PC-9 (cell line): ENCODE measurements at regions not wholly inside any gene's neighbourhood (a gene's known extent, or its start where the extent isn't known, plus 50 kb on each side); places are given as distances from the start of the nearest gene placed in this dataset.

ENCODE experiments used
- BruUV-seq: library from RNA; stranded (reverse); fragments of 400-500 nt; replicated peaks from 2 replicates; lab custom pipeline; 2021; lab: Mats Ljungman, UMichigan
- CTCF ChIA-PET: fragments of 300-600 bp; sonication (Branson Sonifier 250); formaldehyde crosslinking; loops from one replicate; lab custom pipeline; 2022; ENCODE audit warnings: antibody characterized with exemption; lab: Charles Lee
- POLR2A ChIA-PET: fragments of 300-600 bp; sonication (Branson Sonifier 250); formaldehyde crosslinking; loops from one replicate; lab custom pipeline; 2022; ENCODE audit warnings: antibody characterized with exemption; ENCODE audit not compliant: unreplicated experiment; lab: Charles Lee
- DNase-seq, 2 experiments: peaks; one replicate each; pipeline versions ENCODE4 v3.0.0 to v3.0.0-alpha.2; 2015 to 2022; ENCODE audit warnings: mixed read lengths in 1 of 2
- H2AFZ ChIP-seq: fragments of 200-600 bp; sonication (generic); 2 replicates; pipeline ENCODE4 v1.8.1; 2017; ENCODE audit warnings: antibody characterized with exemption
- H3F3A ChIP-seq: fragments of 200-600 bp; sonication (generic); 2 replicates; pipeline ENCODE4 v1.8.1; 2017; ENCODE audit warnings: antibody characterized with exemption, mild to moderate bottlenecking, low read depth; ENCODE audit not compliant: insufficient read depth
- H3K27ac ChIP-seq: fragments of 200-600 bp; sonication (generic); 2 replicates; pipeline ENCODE4 v1.6.1; 2016; ENCODE audit warnings: mixed run types
- H3K27me3 ChIP-seq: fragments of 200-600 bp; sonication (generic); 2 replicates; pipeline ENCODE4 v1.6.1; 2016; ENCODE audit warnings: low read depth, mixed run types; ENCODE audit not compliant: insufficient read depth
- H3K36me3 ChIP-seq: fragments of 200-600 bp; sonication (generic); 2 replicates; pipeline ENCODE4 v1.6.1; 2016; ENCODE audit warnings: low read depth, mixed run types
- H3K4me1 ChIP-seq: fragments of 200-600 bp; sonication (generic); replicated peaks from 2 replicates; pipeline ENCODE4 v1.6.1; 2016; ENCODE audit warnings: mixed run types; ENCODE audit not compliant: insufficient read depth
- H3K4me2 ChIP-seq: fragments of 200-600 bp; sonication (generic); 2 replicates; pipeline ENCODE4 v1.6.1; 2017; ENCODE audit warnings: mixed run types
- H3K4me3 ChIP-seq: fragments of 200-600 bp; sonication (generic); 2 replicates; pipeline ENCODE4 v1.6.1; 2016; ENCODE audit warnings: mixed run types
- H3K79me2 ChIP-seq: fragments of 200-600 bp; sonication (generic); 2 replicates; pipeline ENCODE4 v1.6.1; 2017; ENCODE audit warnings: low read depth, mixed run types
- H3K9me2 ChIP-seq: fragments of 200-600 bp; sonication (generic); 2 replicates; pipeline ENCODE4 v1.8.1; 2017; ENCODE audit warnings: mild to moderate bottlenecking; ENCODE audit not compliant: insufficient read depth
- H3K9me3 ChIP-seq: fragments of 200-600 bp; sonication (generic); 2 replicates; pipeline ENCODE4 v1.8.1; 2016; ENCODE audit warnings: low read depth; ENCODE audit not compliant: insufficient read depth
- H4K20me1 ChIP-seq: fragments of 200-600 bp; sonication (generic); 2 replicates; pipeline ENCODE4 v1.8.1; 2017; ENCODE audit not compliant: insufficient read depth
- EZH2 ChIP-seq: fragments of 200-600 bp; sonication (generic); IDR thresholded peaks from 2 replicates; pipeline ENCODE4 v1.8.0; 2017; ENCODE audit warnings: antibody characterized with exemption, low read depth
- intact Hi-C: fragments of 100-400 bp; cut with micrococcal nuclease; formaldehyde crosslinking; loops from one replicate; pipeline ENCODE4 v1.10.0; 2022; ENCODE audit not compliant: unreplicated experiment
- TF ChIP-seq, protein P1 (sequence below): fragments of 200-600 bp; sonication (generic); conservative IDR thresholded peaks from 2 replicates; pipeline ENCODE4 v1.6.1; 2017; ENCODE audit warnings: mixed run types, antibody characterized with exemption, mild to moderate bottlenecking, moderate library complexity

GRCh38 chrX:110568441-110568840, 209.8 kb downstream of the RTL9 start:
- Histone ChIP-seq H3K79me2 (no peaks in the 10 kb centered on the region), H3K27me3 (no peaks in the 10 kb centered on the region), H3K4me1 (peaks cover 11% of the 10 kb centered on the region; the same call in 1 of the 2 replicates), H3K9me3 (no peaks in the 10 kb centered on the region), H3K36me3 (no peaks in the 10 kb centered on the region), H3K9me2 (no peaks in the 10 kb centered on the region), H3F3A (no peaks in the 10 kb centered on the region; the same call in 1 of the 2 replicates), H3K4me2 (no peak overlapping the region), H4K20me1 (no peaks in the 10 kb centered on the region), H3K4me3 (no peak overlapping the region), H3K27ac (no peak overlapping the region), H2AFZ (no peak overlapping the region)
- no TSS peak for BruUV-seq
- TF ChIP-seq, protein P1, sequence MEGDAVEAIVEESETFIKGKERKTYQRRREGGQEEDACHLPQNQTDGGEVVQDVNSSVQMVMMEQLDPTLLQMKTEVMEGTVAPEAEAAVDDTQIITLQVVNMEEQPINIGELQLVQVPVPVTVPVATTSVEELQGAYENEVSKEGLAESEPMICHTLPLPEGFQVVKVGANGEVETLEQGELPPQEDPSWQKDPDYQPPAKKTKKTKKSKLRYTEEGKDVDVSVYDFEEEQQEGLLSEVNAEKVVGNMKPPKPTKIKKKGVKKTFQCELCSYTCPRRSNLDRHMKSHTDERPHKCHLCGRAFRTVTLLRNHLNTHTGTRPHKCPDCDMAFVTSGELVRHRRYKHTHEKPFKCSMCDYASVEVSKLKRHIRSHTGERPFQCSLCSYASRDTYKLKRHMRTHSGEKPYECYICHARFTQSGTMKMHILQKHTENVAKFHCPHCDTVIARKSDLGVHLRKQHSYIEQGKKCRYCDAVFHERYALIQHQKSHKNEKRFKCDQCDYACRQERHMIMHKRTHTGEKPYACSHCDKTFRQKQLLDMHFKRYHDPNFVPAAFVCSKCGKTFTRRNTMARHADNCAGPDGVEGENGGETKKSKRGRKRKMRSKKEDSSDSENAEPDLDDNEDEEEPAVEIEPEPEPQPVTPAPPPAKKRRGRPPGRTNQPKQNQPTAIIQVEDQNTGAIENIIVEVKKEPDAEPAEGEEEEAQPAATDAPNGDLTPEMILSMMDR: no peak
- TF ChIP-seq EZH2: no peak
- ChIA-PET POLR2A (no interaction called here), CTCF (no interaction called here)
- intact Hi-C loops: no loop called here
- DNase-seq: no peak

- H3K79me2 ChIP-seq: no peaks in the 10 kb centered on the region
- H3F3A ChIP-seq: no peaks in the 10 kb centered on the region; the same call in 1 of the 2 replicates
- H3K4me3 ChIP-seq: no peak overlapping the region
- ChIA-PET POLR2A (interaction anchor here (0.6 kb wide), 1 partner anchor 10 kb away, joined by 5 read pairs; no protein-coding TSS in a partner anchor), CTCF (no interaction called here)
- H2AFZ ChIP-seq: no peak overlapping the region
- DNase-seq: peak in 1 of 2 experiments; percentile 64
- no peak overlapping the region; the same call in 1 of the 2 replicates for H3K4me2 ChIP-seq
- no peaks in the 10 kb centered on the region for H4K20me1 ChIP-seq
- BruUV-seq: no TSS peak
- H3K27me3 ChIP-seq: no peaks in the 10 kb centered on the region
- no peaks in the 10 kb centered on the region for H3K36me3 ChIP-seq
- intact Hi-C loops: no loop called here
- H3K27ac ChIP-seq: no peak overlapping the region
- H3K9me2 ChIP-seq: no peaks in the 10 kb centered on the region
- TF ChIP-seq, protein P1: no peak
- no peak for TF ChIP-seq EZH2
- H3K4me1 ChIP-seq: peaks cover 11% of the 10 kb centered on the region; the same call in 1 of the 2 replicates
- no peaks in the 10 kb centered on the region for H3K9me3 ChIP-seq
Observed at GRCh38 chrX:110569506-110569905, 210.9 kb downstream of the RTL9 start.

DNA sequence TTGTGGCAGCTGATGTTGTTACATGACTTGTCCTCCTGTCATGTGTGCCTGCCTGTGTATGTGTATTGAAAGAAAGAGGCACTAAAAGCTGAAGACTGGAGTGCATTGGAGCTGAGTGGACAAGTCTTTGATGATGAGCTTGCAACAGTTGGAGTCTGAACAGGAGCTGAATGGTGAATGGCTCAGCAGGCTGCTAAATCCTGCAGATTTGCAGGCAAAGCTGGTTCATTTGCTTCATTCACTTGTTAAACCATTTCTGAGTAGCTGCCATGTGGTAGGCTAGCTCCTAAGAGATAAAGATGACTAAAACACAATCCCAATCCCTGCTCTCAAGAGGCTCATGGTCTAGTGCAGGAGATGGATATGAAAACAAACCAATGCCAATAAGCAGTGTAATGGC, 217.3 kb downstream of the CHRDL1 start:
- H3K27ac ChIP-seq: no peak overlapping the region
- POLR2A ChIA-PET: no interaction called here
- H3K27me3 ChIP-seq: no peaks in the 10 kb centered on the region
- no peaks in the 10 kb centered on the region for H3K9me3 ChIP-seq
- intact Hi-C loops: no loop called here
- H4K20me1 ChIP-seq: no peaks in the 10 kb centered on the region
- H3K36me3 ChIP-seq: no peaks in the 10 kb centered on the region
- CTCF ChIA-PET: no interaction called here
- BruUV-seq: no TSS peak
- H3K79me2 ChIP-seq: no peaks in the 10 kb centered on the region
- H3K9me2 ChIP-seq: no peaks in the 10 kb centered on the region
- H3K4me2 ChIP-seq: no peak overlapping the region
- DNase-seq: no peak
- no peaks in the 10 kb centered on the region for H3F3A ChIP-seq
- no peak overlapping the region for H2AFZ ChIP-seq
- no peaks in the 10 kb centered on the region for H3K4me1 ChIP-seq
- no peak overlapping the region for H3K4me3 ChIP-seq
- no peak for TF ChIP-seq EZH2
- TF ChIP-seq, protein P1: no peak
